Astrocyte of the hippocampus (primary cell): ENCODE measurements at regions not wholly inside any gene's neighbourhood (a gene's known extent, or its start where the extent isn't known, plus 50 kb on each side); places are given as distances from the start of the nearest gene placed in this dataset.

Experiments
- DNase-seq: peaks from one replicate; pipeline ENCODE4 v3.0.0; 2011; ENCODE audit warnings: low read depth, low spot score

DNA sequence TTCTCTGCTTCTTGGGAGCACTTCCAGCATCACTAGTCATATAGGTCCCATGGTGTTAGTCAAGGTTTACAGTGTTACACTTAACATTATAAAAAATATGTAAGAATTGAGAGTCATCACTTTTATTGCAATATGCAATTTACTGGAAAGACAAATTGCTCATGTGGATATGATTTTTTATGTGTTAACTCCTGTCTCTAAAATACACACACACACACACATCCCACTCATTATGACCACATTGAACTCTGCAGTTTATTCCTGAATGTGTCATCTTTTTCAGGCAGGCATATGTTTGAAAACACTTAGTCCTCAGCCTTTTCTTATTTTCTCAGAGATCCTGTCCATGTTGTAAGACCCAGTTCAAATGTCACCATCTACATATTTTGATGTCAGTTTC lies 148.5 kb upstream of the MRPS30 start:
- no peak for DNase-seq

DNA sequence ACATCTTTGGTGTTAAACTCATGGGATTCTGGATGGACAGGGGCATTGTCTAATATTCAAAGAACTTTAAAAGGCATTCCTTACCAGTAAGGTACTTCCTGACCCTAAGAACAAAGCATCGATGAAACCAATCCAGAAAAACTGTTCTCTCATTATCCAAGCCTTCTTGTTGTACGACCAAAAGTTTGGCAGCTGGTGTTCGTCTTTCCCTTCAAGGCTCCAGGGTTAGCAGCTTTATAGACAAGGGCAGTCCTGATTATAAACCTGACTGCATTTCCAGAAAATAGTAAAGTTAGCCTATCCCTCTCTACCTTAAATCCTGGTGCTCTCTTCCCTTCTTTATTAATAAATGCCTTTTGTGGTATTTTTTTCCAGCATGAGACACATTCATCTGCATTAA lies 149.4 kb upstream of the MRPS30 start:
- DNase-seq, result no peak

DNA sequence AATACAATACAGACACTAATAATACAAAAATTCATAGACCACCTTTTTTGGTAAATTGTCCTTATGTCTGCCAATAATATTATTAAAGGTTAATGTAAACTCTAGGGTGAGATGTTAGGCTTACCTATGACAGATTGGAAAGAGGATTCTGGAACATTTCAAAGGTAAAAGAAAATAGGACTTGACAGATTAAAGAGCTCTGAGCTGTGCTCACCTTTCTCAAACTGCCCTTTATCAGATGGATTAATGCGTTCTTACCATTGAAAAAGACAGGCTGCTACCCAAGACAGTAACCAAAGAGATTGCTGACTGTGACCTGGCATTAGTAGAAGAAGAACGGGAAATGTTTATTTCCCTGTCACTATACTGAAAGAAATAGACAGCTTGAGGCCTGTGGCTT lies 156.1 kb upstream of the MRPS30 start:
- no peak for DNase-seq

DNA sequence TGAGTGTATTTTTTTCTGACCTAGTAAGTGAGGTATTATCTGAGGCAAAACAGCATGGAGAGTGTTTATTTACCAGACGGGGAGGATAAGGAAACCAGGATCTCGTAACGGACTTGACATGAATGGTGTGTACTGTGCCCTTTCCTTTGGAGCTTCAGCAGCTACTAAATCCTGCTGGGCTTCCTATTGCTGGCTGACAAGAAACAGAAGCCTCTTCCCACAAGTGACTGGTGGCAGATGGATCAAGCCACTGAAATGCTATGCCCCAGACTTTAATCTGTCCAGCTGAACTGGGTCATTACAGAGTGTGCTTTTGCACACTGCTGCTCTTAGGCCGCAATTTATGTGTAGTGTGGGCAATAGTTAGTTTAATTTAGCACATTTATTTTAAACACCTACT lies 162.7 kb upstream of the MRPS30 start:
- no peak for DNase-seq

DNA sequence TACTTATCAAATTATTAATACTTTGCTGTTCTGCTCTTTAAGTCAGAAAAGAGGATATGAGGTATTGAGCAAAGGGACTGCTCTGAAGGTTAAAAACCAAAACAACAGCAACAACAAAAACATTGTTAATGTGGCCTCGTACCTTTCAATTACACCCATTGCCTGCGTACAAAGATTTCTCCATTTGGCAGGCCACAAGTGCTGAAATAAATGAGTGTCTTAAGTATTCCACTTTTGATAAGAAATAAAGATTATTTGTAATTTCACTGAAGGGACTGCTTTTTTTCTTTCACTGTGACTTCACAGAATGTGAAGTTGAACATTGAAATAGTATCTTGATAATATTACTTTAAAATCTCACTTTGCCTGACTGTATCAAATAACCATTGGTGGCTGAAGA lies 163.2 kb upstream of the MRPS30 start:
- DNase-seq, result no peak

DNA sequence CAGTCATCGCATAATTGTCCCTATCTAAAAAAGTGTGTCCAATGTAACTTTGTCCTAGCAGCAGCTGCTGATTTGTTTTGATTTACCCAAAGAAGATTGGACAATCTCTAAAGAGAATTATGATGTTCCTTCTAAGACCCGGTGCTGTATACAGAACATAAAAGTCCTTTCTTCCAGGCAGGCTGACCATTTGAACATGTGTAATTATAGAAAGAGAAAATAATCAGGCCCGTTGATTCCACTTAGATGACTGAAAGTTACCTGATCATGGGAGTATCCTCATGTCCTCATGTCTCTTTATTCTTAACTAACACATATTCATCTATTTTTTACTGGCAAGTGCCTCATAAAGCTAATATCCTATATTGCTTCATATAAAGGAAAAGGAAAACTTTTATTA lies 164.1 kb upstream of the MRPS30 start:
- no peak for DNase-seq

DNA sequence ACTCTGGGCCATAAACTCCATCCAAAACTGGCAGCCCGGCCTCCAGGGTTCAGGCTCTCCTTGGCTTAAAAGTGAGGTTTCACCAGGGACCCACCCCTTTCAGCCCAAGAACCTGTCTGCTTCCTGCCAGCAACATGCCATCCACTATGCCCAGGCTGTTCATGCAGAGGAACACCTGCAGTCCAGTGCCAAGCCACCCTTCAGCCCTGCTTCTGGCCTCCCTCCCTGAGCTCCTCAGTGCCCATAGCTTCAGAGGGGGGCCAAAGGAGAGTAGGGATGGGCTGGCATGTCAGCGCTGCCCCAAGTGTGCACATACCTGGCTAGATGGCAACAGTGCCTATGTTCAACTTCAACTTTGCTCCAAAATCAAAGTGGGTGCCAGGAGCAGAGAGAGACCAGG lies 166.9 kb upstream of the MRPS30 start:
- DNase-seq, result no peak

DNA sequence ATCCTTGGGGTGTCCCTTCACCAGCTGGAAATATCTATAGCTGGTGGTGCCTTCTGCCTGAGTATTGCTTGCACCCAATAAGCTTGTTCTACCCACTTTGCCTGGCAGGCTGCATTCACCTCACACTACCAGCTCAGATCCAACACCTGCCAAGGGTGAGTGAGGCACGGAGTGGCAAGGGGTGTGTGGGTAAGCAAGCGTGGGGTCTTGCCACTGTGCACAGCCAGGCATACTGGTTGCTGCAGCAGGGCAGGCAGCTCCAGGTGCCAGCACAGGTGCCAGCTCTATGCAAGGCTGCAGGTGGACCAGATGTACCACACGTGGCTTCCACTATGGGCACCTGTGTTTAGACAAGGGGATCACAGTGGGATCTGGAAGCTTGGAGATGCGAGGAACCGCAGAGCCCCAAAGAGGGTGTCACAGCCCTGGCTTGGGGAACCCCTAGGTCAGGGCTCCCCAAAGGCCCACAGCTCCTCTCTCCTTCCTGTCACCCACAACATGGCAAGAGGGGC lies 167.7 kb upstream of the MRPS30 start:
- no peak for DNase-seq

DNA sequence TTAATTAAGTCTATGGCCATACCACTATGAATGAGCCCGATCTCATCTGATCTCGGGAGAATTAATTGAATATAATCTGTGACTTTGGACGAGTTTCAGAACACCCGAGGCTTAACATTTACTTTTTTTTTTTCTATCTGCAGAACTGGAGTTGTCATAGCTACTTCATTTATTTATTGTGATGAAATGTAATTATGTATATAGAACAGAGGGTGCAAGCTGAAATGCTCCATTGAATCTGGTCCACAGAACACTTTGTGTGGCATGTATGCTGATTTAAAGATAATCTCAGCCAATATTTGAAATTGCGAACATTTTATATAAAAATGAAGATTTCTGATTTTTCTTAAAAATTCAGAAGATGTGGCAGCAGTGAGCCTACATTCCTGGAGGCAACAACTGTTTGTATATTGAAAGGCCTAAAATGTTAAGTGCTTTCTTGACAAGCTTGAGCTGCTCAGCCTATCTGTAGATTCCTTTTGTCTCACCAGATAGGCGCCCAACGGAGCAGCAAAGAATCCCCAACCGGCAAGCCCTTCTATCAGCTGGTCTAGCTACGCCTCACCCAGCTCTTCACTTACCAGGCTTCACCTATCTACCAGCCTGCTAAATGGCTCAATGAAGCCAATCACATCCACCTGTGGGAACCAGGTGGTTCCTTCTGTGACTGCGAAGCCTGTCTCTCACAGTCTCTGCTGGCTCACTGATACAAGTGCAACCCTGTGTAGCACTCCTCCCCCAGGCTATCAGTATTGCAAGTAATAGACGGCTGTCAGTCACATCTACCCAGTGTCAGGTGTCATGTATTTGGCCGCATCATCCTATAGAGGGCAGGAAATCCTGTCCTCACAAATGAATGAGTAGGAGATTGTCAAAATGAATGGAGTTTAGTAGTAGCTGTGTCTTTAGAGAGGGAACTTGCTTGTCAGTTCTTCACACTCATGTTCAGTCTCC lies 170.6 kb upstream of the MRPS30 start:
- DNase-seq, result no peak

DNA sequence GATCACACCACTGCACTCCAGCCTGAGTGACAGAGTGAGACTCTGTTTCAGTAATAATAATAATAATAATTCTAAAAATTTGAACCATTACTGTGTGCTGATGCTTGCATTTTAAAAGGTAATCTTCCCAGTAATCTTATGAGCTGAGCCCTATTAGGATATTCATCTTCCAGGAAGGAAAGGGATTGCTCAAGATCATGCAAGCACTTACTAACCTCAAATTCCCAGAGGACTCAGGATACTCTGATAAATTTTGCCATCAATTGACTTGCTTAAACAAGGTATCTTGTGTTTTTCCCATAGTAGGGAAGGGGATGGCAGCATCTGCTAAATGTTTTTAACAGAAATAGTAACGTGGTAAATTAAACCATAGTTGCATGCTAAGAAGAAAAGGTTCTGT lies 176.4 kb upstream of the MRPS30 start:
- DNase-seq, result no peak

DNA sequence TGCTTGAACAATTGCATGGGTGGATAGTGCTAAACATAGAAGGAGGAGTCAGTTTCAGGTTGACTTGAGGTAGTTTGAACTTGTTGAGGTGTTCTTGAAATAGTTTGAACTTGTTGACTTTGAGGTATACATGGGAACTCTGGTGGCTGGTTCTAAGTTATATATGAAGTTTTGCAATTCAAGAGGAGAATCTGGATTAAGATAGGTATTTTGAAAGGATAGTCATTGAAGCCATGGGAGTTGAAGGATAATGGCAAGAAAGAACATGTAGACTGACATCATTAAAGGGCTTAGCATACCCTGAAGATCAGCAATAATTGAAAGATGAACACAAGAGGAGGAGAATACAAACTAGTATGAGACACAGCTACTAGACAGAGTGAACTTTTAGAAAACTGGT lies 181.9 kb upstream of the MRPS30 start:
- DNase-seq, result no peak

DNA sequence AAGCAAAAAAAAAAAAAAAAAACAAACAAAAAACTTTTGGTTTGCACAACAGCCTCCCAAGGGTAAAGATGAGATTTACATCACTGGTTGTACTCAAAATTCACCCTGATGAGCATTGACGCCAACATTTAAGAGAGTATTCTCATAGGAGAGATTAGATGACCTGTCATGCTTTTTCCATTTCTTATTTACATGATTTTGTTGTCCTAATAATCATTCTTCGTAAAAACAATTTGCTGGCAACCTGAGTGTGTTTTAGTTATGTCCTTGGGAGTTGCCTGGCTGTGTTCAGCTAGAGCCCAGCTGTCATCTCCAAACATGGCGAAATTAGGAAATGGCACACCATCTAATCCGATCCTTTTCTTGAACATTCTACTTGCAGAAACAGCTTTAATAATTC lies 186.4 kb upstream of the MRPS30 start:
- no peak for DNase-seq

DNA sequence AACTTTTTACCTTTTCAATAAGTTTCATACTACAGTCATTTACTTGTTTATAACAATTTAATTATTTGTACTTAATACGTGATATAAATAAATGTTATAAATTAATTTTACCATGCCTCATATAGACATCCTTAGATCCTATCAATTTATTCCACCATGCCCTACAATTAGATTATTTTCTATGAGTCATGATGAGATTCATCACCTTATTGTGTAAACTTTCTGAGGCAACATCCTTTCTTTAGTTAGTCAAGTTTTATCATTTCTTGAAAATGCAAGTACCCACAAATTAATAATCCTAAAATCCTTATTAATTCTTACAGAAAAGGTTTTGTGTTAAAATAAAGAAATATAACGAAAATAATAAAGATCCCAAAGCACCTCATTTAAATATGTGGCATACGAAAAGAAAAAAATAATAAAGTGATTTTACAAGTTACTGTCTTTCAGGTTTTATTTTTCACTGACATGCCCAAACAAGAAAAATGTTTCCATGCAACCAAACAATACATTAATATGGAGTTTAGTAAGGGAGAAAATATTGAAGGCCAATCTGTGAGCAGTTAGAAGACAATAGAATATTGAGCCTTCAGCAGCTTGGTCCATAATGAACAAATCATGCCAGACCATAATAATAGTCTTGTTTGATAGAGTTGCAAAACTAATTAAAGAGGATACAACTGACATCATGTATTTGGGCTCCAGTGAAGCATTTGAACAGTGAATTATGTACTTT lies 188.7 kb upstream of the MRPS30 start:
- DNase-seq, result no peak

DNA sequence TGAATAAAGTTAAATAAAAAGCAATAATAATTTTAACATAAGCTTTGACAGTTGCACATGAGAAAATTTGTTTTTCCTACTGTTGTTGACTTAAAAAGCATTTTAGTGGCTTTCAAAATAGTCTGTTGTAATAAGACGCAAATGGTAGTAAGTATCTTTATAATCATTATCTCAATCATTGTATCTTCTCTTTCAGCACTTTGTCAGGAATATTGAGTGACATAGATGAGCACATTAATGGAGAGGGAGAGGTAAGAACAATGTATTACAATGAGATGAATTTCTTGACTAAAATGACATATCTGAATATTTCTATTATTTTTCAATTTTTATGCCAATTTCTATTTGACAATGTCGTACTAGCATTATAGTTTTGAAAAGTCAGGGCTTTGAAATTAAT lies 193.9 kb upstream of the MRPS30 start:
- no peak for DNase-seq

DNA sequence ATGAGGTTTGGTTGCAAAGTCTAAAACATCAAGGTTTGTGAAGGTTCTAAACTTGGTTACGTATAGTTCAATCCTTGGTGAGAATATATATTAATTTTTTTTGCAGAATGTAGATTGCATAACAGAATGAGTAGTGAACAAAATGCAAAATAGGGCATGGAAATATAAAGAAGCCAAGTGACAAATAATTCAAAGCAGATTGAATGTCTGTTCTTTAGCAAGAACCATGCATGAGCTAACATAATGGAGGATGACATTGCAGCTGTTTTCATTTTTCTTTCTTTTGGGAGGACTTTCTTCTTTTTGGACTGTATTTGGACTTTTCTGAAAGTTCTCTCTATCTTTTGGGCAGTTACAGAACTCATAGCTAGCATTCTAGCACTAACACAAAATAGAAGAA lies 194.8 kb upstream of the MRPS30 start:
- DNase-seq, result no peak

DNA sequence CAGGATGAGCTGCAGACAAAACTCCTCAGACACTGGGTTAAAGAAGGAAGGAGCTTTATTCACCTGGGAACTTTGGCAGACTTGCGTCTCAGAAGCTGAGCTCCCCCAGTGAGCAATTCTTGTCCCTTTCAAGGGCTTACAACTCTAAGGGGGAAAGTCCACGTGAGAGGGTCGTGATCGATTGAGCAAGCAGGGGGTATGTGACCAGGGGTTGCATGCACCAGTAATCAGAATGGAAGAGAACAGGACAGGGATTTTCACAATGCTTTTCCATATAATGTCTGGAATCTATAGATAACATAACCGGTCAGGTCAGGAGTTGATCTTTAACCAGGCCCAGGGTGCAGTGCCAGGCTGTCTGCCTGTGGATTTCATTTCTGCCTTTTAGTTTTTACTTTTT lies 202.8 kb upstream of the MRPS30 start:
- DNase-seq, result no peak

DNA sequence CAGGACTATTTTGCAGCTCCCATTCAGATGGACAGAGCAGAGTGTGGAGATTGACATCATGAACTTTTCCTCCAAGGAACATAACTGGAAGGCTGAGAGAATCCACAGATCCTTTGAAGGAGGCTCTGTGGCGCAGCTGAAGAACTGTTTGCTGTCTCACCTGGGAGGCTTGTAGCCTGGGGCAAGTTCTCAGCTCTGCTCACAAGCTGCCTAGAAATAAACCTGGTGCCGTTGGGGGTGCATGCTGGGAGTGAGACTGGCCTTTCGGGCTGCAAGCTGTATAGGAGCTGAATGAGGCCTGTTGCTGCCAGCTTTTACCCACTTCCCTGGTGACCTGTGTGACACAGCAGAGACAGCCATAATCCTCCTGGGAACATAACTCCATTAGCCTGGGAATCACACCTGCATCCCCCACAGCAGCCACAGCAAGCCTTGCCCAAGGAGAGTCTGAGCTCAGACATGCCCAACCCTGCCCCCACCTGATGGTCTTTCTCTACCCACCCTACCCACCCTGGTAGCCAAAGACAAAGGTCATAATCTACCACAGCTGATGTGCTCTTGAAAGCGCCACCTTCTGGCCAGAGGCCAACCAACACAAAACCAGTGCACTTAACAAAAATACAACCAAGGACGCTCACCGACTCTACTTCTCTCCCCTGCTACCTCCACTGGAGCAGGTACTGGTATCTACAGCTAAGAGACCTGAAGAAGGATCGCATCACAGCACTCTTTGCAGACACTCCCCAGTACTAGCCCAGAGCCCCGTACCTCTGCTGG lies 205.1 kb upstream of the MRPS30 start:
- no peak for DNase-seq

DNA sequence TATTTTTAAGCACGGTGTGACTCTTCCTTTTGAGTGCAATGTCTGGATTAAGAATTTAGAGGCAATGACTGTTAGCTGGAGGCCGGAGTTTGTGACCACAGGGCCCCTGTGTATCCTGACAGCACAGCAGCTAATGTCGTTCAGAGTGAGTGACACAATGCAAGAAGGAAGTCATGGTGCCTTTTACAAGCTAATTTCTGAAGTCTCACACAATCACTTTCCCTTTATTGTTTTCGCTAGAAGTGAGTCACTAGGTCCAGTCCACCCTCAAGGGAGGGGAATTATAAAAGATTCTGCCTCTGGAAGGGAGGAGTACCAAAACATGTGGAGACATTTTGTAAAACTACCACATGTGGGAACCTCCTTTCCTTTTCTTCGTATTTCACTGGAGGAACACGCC lies 185.5 kb upstream of the FGF10 start:
- no peak for DNase-seq

DNA sequence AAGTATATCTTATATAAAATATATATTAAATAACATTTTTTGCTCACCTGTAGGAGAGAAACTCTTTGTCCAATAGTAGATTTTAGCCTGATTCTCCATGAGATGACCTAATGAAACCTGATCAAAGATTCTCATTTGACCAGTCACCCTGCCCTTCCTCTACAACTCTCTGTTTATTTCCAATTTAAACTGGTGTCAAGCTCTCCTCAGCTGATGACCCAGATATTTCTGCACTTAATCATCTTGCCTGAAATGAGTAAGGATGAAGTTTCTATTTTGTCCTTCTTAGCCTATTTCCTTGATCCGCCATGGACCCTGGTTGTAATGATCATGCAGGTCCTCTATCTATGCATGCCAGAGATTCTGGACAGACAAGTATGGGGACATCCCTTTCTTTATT lies 179.3 kb upstream of the FGF10 start:
- no peak for DNase-seq

DNA sequence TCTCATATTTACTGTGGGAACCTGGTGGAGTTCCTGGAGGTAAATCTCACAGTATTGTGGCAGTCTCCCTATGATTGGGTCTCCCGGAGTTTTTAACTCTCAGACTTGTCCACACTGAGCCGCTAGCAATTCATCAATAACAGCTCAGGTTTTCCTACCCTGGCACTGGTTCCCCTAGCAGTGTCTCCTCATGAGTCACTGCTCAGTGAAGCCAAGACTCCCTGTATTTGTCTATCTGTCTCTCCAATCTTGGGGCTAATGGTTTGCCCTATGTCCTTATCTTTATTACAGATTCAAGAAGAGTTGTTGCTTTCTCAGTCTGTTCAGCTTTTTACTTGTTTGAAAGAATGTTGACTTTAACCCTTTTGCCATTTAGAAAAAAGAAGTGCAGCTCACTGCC lies 176.7 kb upstream of the FGF10 start:
- peak; percentile 1 for DNase-seq

DNA sequence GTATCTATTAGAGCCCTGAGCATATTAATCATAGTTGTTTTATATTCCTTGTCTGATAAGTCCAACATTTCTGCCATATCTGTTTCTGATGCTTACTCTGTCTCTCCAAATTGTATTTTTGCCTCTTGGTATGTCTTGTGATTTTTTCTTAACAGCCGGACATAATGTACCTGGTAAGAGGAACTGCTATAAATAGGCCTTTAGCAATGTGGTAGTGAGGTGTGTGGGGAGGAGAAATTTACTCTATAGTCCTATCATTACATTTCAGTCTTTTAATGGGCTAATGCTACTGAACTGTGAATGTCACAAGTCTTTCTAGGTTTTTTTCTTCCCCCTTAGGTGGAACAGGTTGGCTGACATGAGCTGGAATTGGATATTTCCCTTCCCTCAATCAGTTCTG lies 176.1 kb upstream of the FGF10 start:
- no peak for DNase-seq

DNA sequence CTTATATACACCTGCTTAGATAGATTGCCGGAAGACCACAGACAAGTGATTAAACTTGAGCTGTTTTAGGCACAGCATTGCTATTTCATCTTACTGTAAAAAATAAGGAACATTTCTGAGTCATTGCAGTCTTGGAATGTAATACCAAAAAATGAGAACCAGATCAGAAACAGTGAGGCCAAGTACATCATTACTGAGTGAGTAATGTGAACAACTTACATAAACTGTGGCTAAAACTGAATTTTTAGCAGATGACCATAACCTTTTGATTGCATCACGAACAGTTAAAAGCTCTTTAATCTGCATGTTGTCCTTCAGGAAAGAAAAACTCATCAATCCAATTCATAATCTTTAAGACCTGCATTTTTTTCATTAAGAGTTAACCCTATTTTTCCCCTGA lies 157.1 kb upstream of the FGF10 start:
- peak; percentile 37 for DNase-seq
